ENCODE measurements at regions not wholly inside any gene's neighbourhood (a gene's known extent, or its start where the extent isn't known, plus 50 kb on each side); places are given as distances from the start of the nearest gene placed in this dataset.
"Not testable (repeated sequence)": the region's sequence is repeated elsewhere in the genome, so short reads cannot be mapped to it uniquely, and the experiment has no call there.

- no peak for DNase-seq
These were observed 1125.0 kb downstream of the TYW1 start for GRCh38 chr7:68121655-68122054.

GRCh38 chr7:68122801-68123200 is 1126.2 kb downstream of the TYW1 start:
- no peak for DNase-seq

- DNase-seq: peak; percentile 76
These were observed 1128.5 kb downstream of the TYW1 start for GRCh38 chr7:68125168-68125567.

- no peak for DNase-seq
These were observed 1136.4 kb downstream of the TYW1 start for GRCh38 chr7:68133045-68133444.

GRCh38 chr7:68143345-68143744 is 1146.7 kb downstream of the TYW1 start:
- DNase-seq: no peak

- DNase-seq: no peak
These were observed 1150.3 kb downstream of the TYW1 start for GRCh38 chr7:68146983-68147382.

GRCh38 chr7:68147614-68148238 is 1151.1 kb downstream of the TYW1 start:
- DNase-seq: no peak

- DNase-seq: peak; percentile 93
These were observed 1151.8 kb downstream of the TYW1 start for GRCh38 chr7:68148440-68148839.

- no peak for DNase-seq
These were observed 1155.6 kb downstream of the TYW1 start for GRCh38 chr7:68152205-68152604.

GRCh38 chr7:68155676-68156075 is 1159.0 kb downstream of the TYW1 start:
- DNase-seq: no peak

GRCh38 chr7:68158686-68159295 is 1162.2 kb downstream of the TYW1 start:
- no peak for DNase-seq

- no peak for DNase-seq
These were observed 1166.1 kb downstream of the TYW1 start for GRCh38 chr7:68162712-68163111.

- no peak for DNase-seq
These were observed 1169.9 kb downstream of the TYW1 start for GRCh38 chr7:68166525-68166924.

- DNase-seq: no peak
These were observed 1176.9 kb downstream of the TYW1 start for GRCh38 chr7:68173513-68173912.

- peak; percentile 76 for DNase-seq
These were observed 1180.3 kb downstream of the TYW1 start for GRCh38 chr7:68176974-68177373.

GRCh38 chr7:68180761-68181160 is 1184.1 kb downstream of the TYW1 start:
- no peak for DNase-seq

- DNase-seq: peak; percentile 90
These were observed 1186.5 kb downstream of the TYW1 start for GRCh38 chr7:68183176-68183575.

GRCh38 chr7:68185631-68186456 is 1189.2 kb downstream of the TYW1 start:
- DNase-seq: peak; percentile 93

GRCh38 chr7:68187532-68187931 is 1190.9 kb downstream of the TYW1 start:
- DNase-seq: no peak

- no peak for DNase-seq
These were observed 1196.3 kb downstream of the TYW1 start for GRCh38 chr7:68192941-68193340.

GRCh38 chr7:68195642-68196041 is 1199.0 kb downstream of the TYW1 start:
- not testable (repeated sequence) for DNase-seq

- no peak for DNase-seq
These were observed 1203.5 kb downstream of the TYW1 start for GRCh38 chr7:68200051-68200670.

- DNase-seq: no peak
These were observed 1206.6 kb downstream of the TYW1 start for GRCh38 chr7:68203251-68203650.

GRCh38 chr7:68205826-68206225 is 1209.2 kb downstream of the TYW1 start:
- DNase-seq: no peak

All from NCI-H187 treated with DMSO at 0.1 percent for 48 hours (cell line).